Lower leg skin (tissue), 3 donors: ENCODE measurements at regions not wholly inside any gene's neighbourhood (a gene's known extent, or its start where the extent isn't known, plus 50 kb on each side); places are given as distances from the start of the nearest gene placed in this dataset.

Experiments used
- CTCF ChIP-seq, 3 donors: fragments of 450-650 bp; IDR thresholded peaks; one replicate each; pipeline ENCODE4 v1.5.1; 2016; ENCODE audit warnings: antibody characterized with exemption in 3 of 3, mild to moderate bottlenecking in 3 of 3, moderate library complexity in 2 of 3
- POLR2A ChIP-seq, 2 donors: fragments of 450-650 bp; IDR thresholded peaks; one replicate each; pipeline ENCODE4 v1.6.1; 2016 to 2017; ENCODE audit warnings: antibody characterized with exemption in 2 of 2, mild to moderate bottlenecking in 1 of 2, moderate library complexity in 1 of 2

- TF ChIP-seq CTCF (IDR thresholded peaks at IDR 0.05) (no peak), POLR2A (IDR thresholded peaks at IDR 0.05) (no peak)
Observed at GRCh38 chr22:34847072-34847471, 218.9 kb upstream of the ISX start.
